HL-60 (cell line): ENCODE measurements at regions not wholly inside any gene's neighbourhood (a gene's known extent, or its start where the extent isn't known, plus 50 kb on each side); places are given as distances from the start of the nearest gene placed in this dataset.

Experiments used
- GABPA ChIP-seq: IDR thresholded peaks from 2 replicates; pipeline ENCODE4 v1.6.1; 2012; ENCODE audit warnings: low read depth
- POLR2AphosphoS5 ChIP-seq: IDR thresholded peaks from 2 replicates; pipeline ENCODE4 v1.6.1; 2012; ENCODE audit warnings: low read depth
- TF ChIP-seq, protein P1 (sequence below): IDR thresholded peaks from one replicate; pipeline ENCODE4 v1.5.1; 2011; ENCODE audit warnings: low read length, control low read depth, inconsistent platforms; ENCODE audit not compliant: insufficient read depth
- TF ChIP-seq, protein P2 (sequence below): IDR thresholded peaks from 2 replicates; pipeline ENCODE4 v1.6.1; 2012; ENCODE audit warnings: low read depth; ENCODE audit not compliant: insufficient replicate concordance

DNA sequence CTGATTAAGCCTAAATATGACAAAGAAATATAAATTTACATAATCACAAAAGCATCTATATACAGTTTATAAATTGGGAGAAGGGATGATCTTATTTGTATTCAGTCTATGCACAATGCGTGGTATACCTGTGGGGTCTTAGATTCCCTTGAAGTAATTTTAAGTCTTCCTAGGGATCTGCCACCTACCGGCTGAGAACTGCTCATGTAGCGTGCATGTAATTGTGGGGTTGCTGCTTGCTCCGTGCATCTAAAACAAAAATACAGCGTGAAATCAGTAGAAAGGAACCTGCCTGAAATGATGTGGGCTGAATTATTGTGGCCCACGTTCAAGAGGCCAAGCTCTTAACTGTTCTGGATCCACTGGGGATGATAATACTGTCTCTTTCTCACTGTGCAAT, 187.3 kb downstream of the MBOAT1 start:
- TF ChIP-seq, protein P1, sequence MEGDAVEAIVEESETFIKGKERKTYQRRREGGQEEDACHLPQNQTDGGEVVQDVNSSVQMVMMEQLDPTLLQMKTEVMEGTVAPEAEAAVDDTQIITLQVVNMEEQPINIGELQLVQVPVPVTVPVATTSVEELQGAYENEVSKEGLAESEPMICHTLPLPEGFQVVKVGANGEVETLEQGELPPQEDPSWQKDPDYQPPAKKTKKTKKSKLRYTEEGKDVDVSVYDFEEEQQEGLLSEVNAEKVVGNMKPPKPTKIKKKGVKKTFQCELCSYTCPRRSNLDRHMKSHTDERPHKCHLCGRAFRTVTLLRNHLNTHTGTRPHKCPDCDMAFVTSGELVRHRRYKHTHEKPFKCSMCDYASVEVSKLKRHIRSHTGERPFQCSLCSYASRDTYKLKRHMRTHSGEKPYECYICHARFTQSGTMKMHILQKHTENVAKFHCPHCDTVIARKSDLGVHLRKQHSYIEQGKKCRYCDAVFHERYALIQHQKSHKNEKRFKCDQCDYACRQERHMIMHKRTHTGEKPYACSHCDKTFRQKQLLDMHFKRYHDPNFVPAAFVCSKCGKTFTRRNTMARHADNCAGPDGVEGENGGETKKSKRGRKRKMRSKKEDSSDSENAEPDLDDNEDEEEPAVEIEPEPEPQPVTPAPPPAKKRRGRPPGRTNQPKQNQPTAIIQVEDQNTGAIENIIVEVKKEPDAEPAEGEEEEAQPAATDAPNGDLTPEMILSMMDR = no peak
- no peak for TF ChIP-seq POLR2AphosphoS5
- no peak for TF ChIP-seq GABPA
- TF ChIP-seq, protein P2, sequence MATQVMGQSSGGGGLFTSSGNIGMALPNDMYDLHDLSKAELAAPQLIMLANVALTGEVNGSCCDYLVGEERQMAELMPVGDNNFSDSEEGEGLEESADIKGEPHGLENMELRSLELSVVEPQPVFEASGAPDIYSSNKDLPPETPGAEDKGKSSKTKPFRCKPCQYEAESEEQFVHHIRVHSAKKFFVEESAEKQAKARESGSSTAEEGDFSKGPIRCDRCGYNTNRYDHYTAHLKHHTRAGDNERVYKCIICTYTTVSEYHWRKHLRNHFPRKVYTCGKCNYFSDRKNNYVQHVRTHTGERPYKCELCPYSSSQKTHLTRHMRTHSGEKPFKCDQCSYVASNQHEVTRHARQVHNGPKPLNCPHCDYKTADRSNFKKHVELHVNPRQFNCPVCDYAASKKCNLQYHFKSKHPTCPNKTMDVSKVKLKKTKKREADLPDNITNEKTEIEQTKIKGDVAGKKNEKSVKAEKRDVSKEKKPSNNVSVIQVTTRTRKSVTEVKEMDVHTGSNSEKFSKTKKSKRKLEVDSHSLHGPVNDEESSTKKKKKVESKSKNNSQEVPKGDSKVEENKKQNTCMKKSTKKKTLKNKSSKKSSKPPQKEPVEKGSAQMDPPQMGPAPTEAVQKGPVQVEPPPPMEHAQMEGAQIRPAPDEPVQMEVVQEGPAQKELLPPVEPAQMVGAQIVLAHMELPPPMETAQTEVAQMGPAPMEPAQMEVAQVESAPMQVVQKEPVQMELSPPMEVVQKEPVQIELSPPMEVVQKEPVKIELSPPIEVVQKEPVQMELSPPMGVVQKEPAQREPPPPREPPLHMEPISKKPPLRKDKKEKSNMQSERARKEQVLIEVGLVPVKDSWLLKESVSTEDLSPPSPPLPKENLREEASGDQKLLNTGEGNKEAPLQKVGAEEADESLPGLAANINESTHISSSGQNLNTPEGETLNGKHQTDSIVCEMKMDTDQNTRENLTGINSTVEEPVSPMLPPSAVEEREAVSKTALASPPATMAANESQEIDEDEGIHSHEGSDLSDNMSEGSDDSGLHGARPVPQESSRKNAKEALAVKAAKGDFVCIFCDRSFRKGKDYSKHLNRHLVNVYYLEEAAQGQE = no peak
